ENCODE measurements at regions not wholly inside any gene's neighbourhood (a gene's known extent, or its start where the extent isn't known, plus 50 kb on each side); places are given as distances from the start of the nearest gene placed in this dataset.
"Not testable (repeated sequence)": the region's sequence is repeated elsewhere in the genome, so short reads cannot be mapped to it uniquely, and the experiment has no call there.

GRCh38 chr5:92544596-92544995 is 1036.4 kb downstream of the NR2F1-AS1 start:
- no peak for DNase-seq (ENCODE audit: low read depth)
- POLR2A ChIA-PET, result no interaction called here

GRCh38 chr5:92544036-92544435 is 1037.0 kb downstream of the NR2F1-AS1 start:
- ChIA-PET POLR2A (no interaction called here), CTCF (interaction anchor here (0.8 kb wide), 1 partner anchor 29 kb away, joined by 3 read pairs; no protein-coding TSS in a partner anchor)
- no peak for DNase-seq (ENCODE audit: low read depth)
- no peaks in the 10 kb centered on the region for H3K27me3 ChIP-seq (ENCODE audit: control insufficient read depth, insufficient read depth, low read length)
- no peak for TF ChIP-seq CTCF (IDR thresholded peaks at IDR 0.05; ENCODE audit: insufficient read depth, low read depth, low read length)
- no peaks in the 10 kb centered on the region for H3K36me3 ChIP-seq (ENCODE audit: control insufficient read depth, insufficient read depth, low read length)
- H3K4me3 ChIP-seq (ENCODE audit: low read depth, low read length), result no peak overlapping the region

More at GRCh38 chr5:92544596-92544995, 1036.4 kb downstream of the NR2F1-AS1 start:
- Histone ChIP-seq H3K36me3 (ENCODE audit: control insufficient read depth, insufficient read depth, low read length) (no peaks in the 10 kb centered on the region), H3K4me3 (ENCODE audit: low read depth, low read length) (no peak overlapping the region), H3K27me3 (ENCODE audit: control insufficient read depth, insufficient read depth, low read length) (no peaks in the 10 kb centered on the region)
- no peak for TF ChIP-seq CTCF (IDR thresholded peaks at IDR 0.05; ENCODE audit: insufficient read depth, low read depth, low read length)
- CTCF ChIA-PET, result interaction anchor here (0.8 kb wide), 1 partner anchor 29 kb away, joined by 3 read pairs; no protein-coding TSS in a partner anchor

- Histone ChIP-seq H3K27me3 (ENCODE audit: control insufficient read depth, insufficient read depth, low read length) (no peaks in the 10 kb centered on the region), H3K36me3 (ENCODE audit: control insufficient read depth, insufficient read depth, low read length) (no peaks in the 10 kb centered on the region), H3K4me3 (ENCODE audit: low read depth, low read length) (no peak overlapping the region)
- POLR2A ChIA-PET, result no interaction called here
- TF ChIP-seq CTCF (IDR thresholded peaks at IDR 0.05; ENCODE audit: insufficient read depth, low read depth, low read length), result no peak
- no peak for DNase-seq (ENCODE audit: low read depth)
- CTCF ChIA-PET, result no interaction called here
Measured at GRCh38 chr5:92543201-92543600, 1037.8 kb downstream of the NR2F1-AS1 start.

- H3K27me3 ChIP-seq (ENCODE audit: control insufficient read depth, insufficient read depth, low read length); POLR2A ChIA-PET; H3K36me3 ChIP-seq (ENCODE audit: control insufficient read depth, insufficient read depth, low read length); CTCF ChIA-PET; DNase-seq (ENCODE audit: low read depth); H3K4me3 ChIP-seq (ENCODE audit: low read depth, low read length): not testable (repeated sequence)
Measured at GRCh38 chr5:92542017-92542416, 1039.0 kb downstream of the NR2F1-AS1 start.

- TF ChIP-seq CTCF (IDR thresholded peaks at IDR 0.05; ENCODE audit: insufficient read depth, low read depth, low read length), result no peak
- peak; percentile 41 for DNase-seq (ENCODE audit: low read depth)
- H3K4me3 ChIP-seq (ENCODE audit: low read depth, low read length), result no peak overlapping the region
Measured at GRCh38 chr5:92527311-92528078, 1053.5 kb downstream of the NR2F1-AS1 start.

GRCh38 chr5:92525131-92525530 is 1055.9 kb downstream of the NR2F1-AS1 start:
- POLR2A ChIA-PET, result no interaction called here
- Histone ChIP-seq H3K4me3 (ENCODE audit: low read depth, low read length) (no peak overlapping the region), H3K36me3 (ENCODE audit: control insufficient read depth, insufficient read depth, low read length) (no peaks in the 10 kb centered on the region), H3K27me3 (ENCODE audit: control insufficient read depth, insufficient read depth, low read length) (no peaks in the 10 kb centered on the region)
- CTCF ChIA-PET, result no interaction called here
- no peak for DNase-seq (ENCODE audit: low read depth)
- no peak for TF ChIP-seq CTCF (IDR thresholded peaks at IDR 0.05; ENCODE audit: insufficient read depth, low read depth, low read length)

More at GRCh38 chr5:92527311-92528078, 1053.5 kb downstream of the NR2F1-AS1 start:
- Histone ChIP-seq H3K36me3 (ENCODE audit: control insufficient read depth, insufficient read depth, low read length) (no peaks in the 10 kb centered on the region), H3K27me3 (ENCODE audit: control insufficient read depth, insufficient read depth, low read length) (no peaks in the 10 kb centered on the region)
- ChIA-PET CTCF (no interaction called here), POLR2A (no interaction called here)
